ENCODE measurements at regions not wholly inside any gene's neighbourhood (a gene's known extent, or its start where the extent isn't known, plus 50 kb on each side); places are given as distances from the start of the nearest gene placed in this dataset.

- TF ChIP-seq POLR2A (IDR thresholded peaks at IDR 0.05; ENCODE audit: low read length): no peak
- TF ChIP-seq GATA1 (IDR thresholded peaks at IDR 0.05; ENCODE audit: low read depth, low read length): no peak
Observed at GRCh38 chr6:16979677-16980370, 122.0 kb upstream of the STMND1 start.

All from erythroblast (primary cell).